Gastroesophageal sphincter (tissue), 4 donors: ENCODE measurements at regions not wholly inside any gene's neighbourhood (a gene's known extent, or its start where the extent isn't known, plus 50 kb on each side); places are given as distances from the start of the nearest gene placed in this dataset.

Experiments used
- ATAC-seq: fragments of 150-250 bp; one replicate; pipeline ENCODE4 v1.9.1; 2016; ENCODE audit warnings: mild to moderate bottlenecking, moderate library complexity
- H3K27ac ChIP-seq, 4 donors: fragments of 200-600 bp; sonication (generic) in 3 of 4; 1 replicate in 3 of 4; 2 replicates in 1 of 4; pipeline ENCODE4 v1.5.1; 2016 to 2019
- H3K27me3 ChIP-seq: fragments of 200-600 bp; sonication (generic); one replicate; pipeline ENCODE4 v1.5.1; 2019
- H3K36me3 ChIP-seq, 2 donors: fragments of 200-600 bp; sonication (generic); one replicate each; pipeline ENCODE4 v1.5.1; 2019; ENCODE audit warnings: control low read depth in 1 of 2
- H3K4me1 ChIP-seq, 3 donors: fragments of 200-600 bp; sonication (generic); 1 replicate in 2 of 3; 2 replicates in 1 of 3; pipeline ENCODE4 v1.5.1; 2016 to 2019; ENCODE audit warnings: control low read depth in 2 of 3
- H3K4me3 ChIP-seq, 2 donors: fragments of 200-600 bp; sonication (generic); one replicate each; pipeline ENCODE4 v1.5.1; 2019; ENCODE audit warnings: mild to moderate bottlenecking in 1 of 2, moderate library complexity in 1 of 2
- H3K9me3 ChIP-seq, 3 donors: fragments of 200-600 bp; sonication (generic); one replicate each; pipeline ENCODE4 v1.5.1; 2017 to 2019; ENCODE audit warnings: control low read depth in 2 of 3
- EP300 ChIP-seq: sonication (generic); formaldehyde crosslinking; IDR thresholded peaks from one replicate; pipeline ENCODE4 v1.6.1; 2017; ENCODE audit warnings: antibody characterized with exemption, mild to moderate bottlenecking
- POLR2A ChIP-seq, 2 donors: fragments of 450-650 bp; IDR thresholded peaks; one replicate each; pipeline ENCODE4 v1.6.1; 2017; ENCODE audit warnings: antibody characterized with exemption in 2 of 2, mild to moderate bottlenecking in 2 of 2, moderate library complexity in 1 of 2
- POLR2AphosphoS5 ChIP-seq: sonication (generic); formaldehyde crosslinking; IDR thresholded peaks from one replicate; pipeline ENCODE4 v1.6.1; 2017; ENCODE audit warnings: antibody characterized with exemption
- WGBS, 2 donors: methylation state at CpG; one replicate each; pipeline ENCODE4 v1.1.5; 2018; ENCODE audit warnings: low coverage in 1 of 2; 5-methylcytosine and 5-hydroxymethylcytosine counted together
- TF ChIP-seq, protein P1 (sequence below), 4 experiments: fragments of 200-600 bp in 2 of 4; fragments of 450-650 bp in 2 of 4; sonication (generic) in 1 of 4; IDR thresholded peaks; one replicate each; pipeline ENCODE4 v1.5.1; 2017 to 2019; ENCODE audit warnings: antibody characterized with exemption in 4 of 4, mild to moderate bottlenecking in 2 of 4, moderate library complexity in 2 of 4

DNA sequence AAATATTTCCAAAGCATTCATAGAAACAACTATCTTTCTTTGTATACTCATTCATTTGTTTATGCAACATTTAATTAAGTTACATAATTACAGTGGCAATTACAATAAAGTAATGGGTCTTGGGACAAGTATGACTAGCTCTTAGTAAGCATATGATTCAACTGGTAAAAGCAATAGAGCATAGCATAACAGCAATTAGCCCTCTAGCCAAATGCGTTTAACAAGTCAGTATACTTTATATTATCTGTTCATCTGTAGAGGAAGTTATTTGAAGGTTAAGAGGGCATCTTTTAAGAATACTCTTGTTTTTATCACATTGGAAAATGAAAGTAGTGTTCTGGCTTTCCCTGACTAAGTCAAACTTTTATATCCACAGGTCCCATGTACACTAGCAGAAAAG lies 198.1 kb upstream of the UGT8 start:
- Histone ChIP-seq H3K4me1 (no peaks in the 10 kb centered on the region), H3K27me3 (no peaks in the 10 kb centered on the region), H3K9me3 (no peaks in the 10 kb centered on the region), H3K36me3 (no peaks in the 10 kb centered on the region), H3K4me3 (no peak overlapping the region), H3K27ac (no peak overlapping the region)
- TF ChIP-seq POLR2AphosphoS5 (no peak), POLR2A (IDR thresholded peaks at IDR 0.05) (no peak), EP300 (no peak)
- TF ChIP-seq, protein P1, sequence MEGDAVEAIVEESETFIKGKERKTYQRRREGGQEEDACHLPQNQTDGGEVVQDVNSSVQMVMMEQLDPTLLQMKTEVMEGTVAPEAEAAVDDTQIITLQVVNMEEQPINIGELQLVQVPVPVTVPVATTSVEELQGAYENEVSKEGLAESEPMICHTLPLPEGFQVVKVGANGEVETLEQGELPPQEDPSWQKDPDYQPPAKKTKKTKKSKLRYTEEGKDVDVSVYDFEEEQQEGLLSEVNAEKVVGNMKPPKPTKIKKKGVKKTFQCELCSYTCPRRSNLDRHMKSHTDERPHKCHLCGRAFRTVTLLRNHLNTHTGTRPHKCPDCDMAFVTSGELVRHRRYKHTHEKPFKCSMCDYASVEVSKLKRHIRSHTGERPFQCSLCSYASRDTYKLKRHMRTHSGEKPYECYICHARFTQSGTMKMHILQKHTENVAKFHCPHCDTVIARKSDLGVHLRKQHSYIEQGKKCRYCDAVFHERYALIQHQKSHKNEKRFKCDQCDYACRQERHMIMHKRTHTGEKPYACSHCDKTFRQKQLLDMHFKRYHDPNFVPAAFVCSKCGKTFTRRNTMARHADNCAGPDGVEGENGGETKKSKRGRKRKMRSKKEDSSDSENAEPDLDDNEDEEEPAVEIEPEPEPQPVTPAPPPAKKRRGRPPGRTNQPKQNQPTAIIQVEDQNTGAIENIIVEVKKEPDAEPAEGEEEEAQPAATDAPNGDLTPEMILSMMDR (IDR thresholded peaks at IDR 0.05), result no peak
- 37 to 78% methylated on average over 1 of the region's 1 CpG for whole genome bisulfite sequencing, 2 donors
- no peak for ATAC-seq

DNA sequence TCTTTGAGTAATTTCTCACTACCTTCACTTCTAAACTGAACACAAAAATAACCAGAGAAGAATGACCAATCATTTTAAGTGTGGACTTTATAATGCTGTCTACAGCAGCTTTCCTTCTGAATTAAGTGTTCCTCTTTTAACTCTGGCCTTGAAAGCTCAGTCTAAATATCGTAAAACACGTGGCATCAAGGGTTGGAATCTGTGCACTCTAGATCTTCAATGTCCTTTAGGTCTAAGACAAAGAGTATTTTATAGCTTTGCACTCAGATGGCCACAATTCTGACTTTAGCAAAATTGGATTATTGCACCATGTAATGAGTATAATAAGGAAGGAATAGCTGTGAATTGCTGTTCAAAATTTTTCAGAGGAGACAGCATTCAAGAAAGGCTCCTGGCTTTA lies 197.1 kb upstream of the UGT8 start:
- no peak overlapping the region for H3K27ac ChIP-seq
- WGBS, 2 donors, result 73% methylated on average over 2 of the region's 2 CpGs; no CpG with 5 or more reads in 1 of the 2 donors
- no peaks in the 10 kb centered on the region for H3K9me3 ChIP-seq
- no peaks in the 10 kb centered on the region for H3K27me3 ChIP-seq
- H3K36me3 ChIP-seq, result no peaks in the 10 kb centered on the region
- TF ChIP-seq POLR2A (IDR thresholded peaks at IDR 0.05), result no peak
- TF ChIP-seq EP300, result no peak
- TF ChIP-seq, protein P1 (IDR thresholded peaks at IDR 0.05), result no peak
- TF ChIP-seq POLR2AphosphoS5, result no peak
- H3K4me3 ChIP-seq, result no peak overlapping the region
- ATAC-seq, result no peak
- H3K4me1 ChIP-seq, result no peaks in the 10 kb centered on the region

DNA sequence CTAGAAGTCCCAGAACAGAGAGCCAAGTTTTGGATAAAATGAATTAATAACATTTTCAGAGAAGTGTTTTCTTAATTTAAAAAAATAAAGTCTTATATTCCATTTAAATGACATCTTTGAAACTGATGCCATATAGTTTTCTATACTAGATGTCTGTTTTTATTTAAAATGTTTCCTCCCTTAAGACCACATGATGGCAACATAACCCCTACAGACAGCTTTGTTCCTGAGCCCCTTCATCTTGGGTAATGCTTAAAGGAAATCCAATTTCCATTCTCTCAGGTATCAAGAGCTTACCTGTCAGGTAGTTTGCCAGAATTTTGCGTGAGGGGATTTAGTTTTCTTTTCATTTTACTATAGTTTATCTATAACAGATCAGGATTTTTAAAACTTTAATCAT lies 181.4 kb upstream of the UGT8 start:
- Histone ChIP-seq H3K4me1 (no peaks in the 10 kb centered on the region), H3K36me3 (no peaks in the 10 kb centered on the region), H3K27ac (no peak overlapping the region), H3K4me3 (no peak overlapping the region), H3K9me3 (no peaks in the 10 kb centered on the region), H3K27me3 (no peaks in the 10 kb centered on the region)
- 56% methylated on average over 1 of the region's 1 CpG; no CpG with 5 or more reads in 1 of the 2 donors for WGBS, 2 donors
- TF ChIP-seq, protein P1 (IDR thresholded peaks at IDR 0.05), result no peak
- no peak for TF ChIP-seq POLR2A (IDR thresholded peaks at IDR 0.05)
- ATAC-seq, result no peak

DNA sequence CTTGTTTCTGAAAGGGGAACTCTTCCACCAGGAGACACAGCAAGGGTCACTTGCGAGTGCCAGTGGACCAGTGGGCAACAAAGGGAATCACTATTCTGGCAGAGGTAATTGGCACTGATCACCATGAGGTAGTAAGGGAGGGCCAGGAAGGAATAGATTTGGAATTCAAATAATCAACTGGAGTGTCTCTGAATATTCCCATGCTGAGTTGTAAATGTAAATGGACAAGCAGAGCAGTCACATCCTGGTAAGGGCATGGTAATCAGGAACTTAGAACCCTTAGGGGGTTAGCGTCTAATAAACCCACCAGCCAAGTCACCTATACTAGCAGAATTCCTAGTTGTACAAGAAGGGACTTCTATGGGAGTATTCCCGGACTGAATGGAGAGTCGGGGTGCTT lies 178.5 kb upstream of the UGT8 start:
- no peak for ATAC-seq
- WGBS, 2 donors, result 84 to 90% methylated on average over 4 of the region's 4 CpGs
- H3K27me3 ChIP-seq, result no peaks in the 10 kb centered on the region
- no peak for TF ChIP-seq POLR2A (IDR thresholded peaks at IDR 0.05)
- no peak for TF ChIP-seq POLR2AphosphoS5
- no peak for TF ChIP-seq EP300
- TF ChIP-seq, protein P1 (IDR thresholded peaks at IDR 0.05), result no peak
- H3K36me3 ChIP-seq, result no peaks in the 10 kb centered on the region
- no peaks in the 10 kb centered on the region for H3K9me3 ChIP-seq
- H3K27ac ChIP-seq, result no peak overlapping the region
- H3K4me1 ChIP-seq, result no peaks in the 10 kb centered on the region
- H3K4me3 ChIP-seq, result no peak overlapping the region

DNA sequence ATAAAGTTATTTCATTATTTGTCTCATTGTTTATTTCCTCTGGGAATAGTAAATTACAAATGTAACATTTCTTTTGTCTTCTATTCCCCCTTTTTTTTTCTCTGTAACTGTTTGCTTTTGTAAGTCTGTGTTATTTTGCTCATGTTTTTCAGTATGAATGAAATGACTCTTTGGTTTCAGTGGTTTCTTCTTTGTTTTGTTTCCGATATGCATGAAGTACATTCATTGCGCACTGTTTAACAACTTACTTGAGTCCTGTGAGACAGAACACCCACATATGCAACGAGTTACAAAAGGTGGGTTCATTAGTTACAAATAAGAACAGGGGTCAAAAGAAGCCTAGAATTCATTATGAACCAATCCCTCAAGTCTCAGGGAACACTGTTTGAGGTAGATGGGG lies 175.0 kb upstream of the UGT8 start:
- TF ChIP-seq POLR2A (IDR thresholded peaks at IDR 0.05), result no peak
- TF ChIP-seq POLR2AphosphoS5, result no peak
- ATAC-seq, result no peak
- Histone ChIP-seq H3K9me3 (peaks cover 0 to 14% (median 0%) of the 10 kb centered on the region in 3 donors), H3K4me1 (no peaks in the 10 kb centered on the region), H3K36me3 (no peaks in the 10 kb centered on the region), H3K27me3 (no peaks in the 10 kb centered on the region), H3K27ac (no peak overlapping the region), H3K4me3 (no peak overlapping the region)
- WGBS, 2 donors, result 83 to 84% methylated on average over 3 of the region's 3 CpGs
